OCI-LY7 (cell line): ENCODE measurements at regions not wholly inside any gene's neighbourhood (a gene's known extent, or its start where the extent isn't known, plus 50 kb on each side); places are given as distances from the start of the nearest gene placed in this dataset.

Source experiments
- CTCF ChIP-seq: fragments of 200-600 bp; sonication (generic); conservative IDR thresholded peaks from 2 replicates; pipeline ENCODE4 v1.5.1; 2014; ENCODE audit warnings: mild to moderate bottlenecking, antibody characterized with exemption, low read length, moderate library complexity, mixed read lengths
- EZH2phosphoT487 ChIP-seq: fragments of 200-600 bp; sonication (generic); IDR thresholded peaks from 2 replicates; pipeline ENCODE4 v1.6.1; 2018; ENCODE audit warnings: low read depth, borderline replicate concordance, mild to moderate bottlenecking, mixed run types, antibody characterized with exemption, low read length, moderate library complexity, mixed read lengths

- TF ChIP-seq CTCF (no peak), EZH2phosphoT487 (no peak)
These were observed 67.7 kb upstream of the AJAP1 start for GRCh38 chr1:4586611-4587160.
